Gastrocnemius medialis (tissue), 4 donors: ENCODE measurements at regions not wholly inside any gene's neighbourhood (a gene's known extent, or its start where the extent isn't known, plus 50 kb on each side); places are given as distances from the start of the nearest gene placed in this dataset.

Source experiments
- CTCF ChIP-seq, 5 experiments: fragments of 450-650 bp in 3 of 5; fragments of 200-600 bp in 2 of 5; sonication (generic) in 2 of 5; IDR thresholded peaks in 4 of 5; conservative IDR thresholded peaks in 1 of 5; 1 replicate in 4 of 5; 2 replicates in 1 of 5; pipeline ENCODE4 v1.5.1; 2016 to 2019; ENCODE audit warnings: antibody characterized with exemption in 5 of 5, mild to moderate bottlenecking in 3 of 5, moderate library complexity in 3 of 5
- POLR2A ChIP-seq, 2 donors: fragments of 450-650 bp; IDR thresholded peaks; one replicate each; pipeline ENCODE4 v1.6.1; 2017; ENCODE audit warnings: antibody characterized with exemption in 2 of 2, mild to moderate bottlenecking in 2 of 2, moderate library complexity in 2 of 2

GRCh38 chr6:21845018-21845417, 251.5 kb downstream of the SOX4 start:
- TF ChIP-seq CTCF (IDR thresholded peaks at IDR 0.05 in 4 of 5, conservative IDR thresholded peaks at IDR 0.05 in 1 of 5) (no peak), POLR2A (IDR thresholded peaks at IDR 0.05) (no peak)
